Fibroblast of skin of left biceps (primary cell): ENCODE measurements at regions not wholly inside any gene's neighbourhood (a gene's known extent, or its start where the extent isn't known, plus 50 kb on each side); places are given as distances from the start of the nearest gene placed in this dataset.

Experiments
- DNase-seq, 2 experiments: peaks; one replicate each; pipeline ENCODE4 v3.0.0-alpha.2; 2013; ENCODE audit warnings: low read depth in 2 of 2

DNA sequence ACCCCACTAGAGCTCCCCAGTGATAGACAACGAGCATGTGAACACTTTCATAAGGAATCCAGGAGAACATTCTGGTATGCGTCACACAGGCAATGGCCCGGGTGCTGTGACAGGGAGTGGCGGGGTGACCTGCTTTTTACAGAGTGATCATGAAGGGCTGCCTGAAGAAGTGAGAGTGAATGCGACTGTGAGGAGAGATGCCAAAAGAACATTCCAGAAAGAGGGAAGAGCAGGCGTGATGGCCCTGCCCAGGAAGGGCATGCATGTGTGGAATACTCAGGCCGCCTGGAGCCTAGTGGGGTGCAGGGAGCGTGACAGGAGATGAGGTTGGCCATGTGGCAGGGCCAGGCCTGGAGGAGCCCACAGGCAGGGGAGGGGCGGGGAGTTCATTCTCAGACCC is 53.8 kb downstream of the FZD10 start:
- no peak for DNase-seq

DNA sequence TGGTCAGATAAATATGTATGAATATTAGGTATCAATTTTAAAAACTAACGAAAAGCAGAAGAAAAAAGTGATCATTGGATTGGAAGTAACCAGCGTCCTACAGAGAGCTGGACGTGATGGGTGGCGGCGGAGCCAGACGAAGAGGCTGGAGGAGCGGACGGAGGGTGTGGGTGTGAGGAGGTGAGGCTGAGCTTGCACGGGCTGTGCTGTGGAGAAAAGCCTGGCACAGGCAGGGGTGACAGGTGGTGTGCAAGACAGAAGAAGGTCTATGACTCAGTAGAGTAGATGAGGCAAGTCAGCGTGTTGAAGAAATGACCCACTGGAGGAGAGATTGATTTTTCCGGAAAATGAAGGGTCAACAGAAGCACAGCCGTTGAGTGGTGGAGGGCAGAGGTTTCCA is 56.4 kb downstream of the FZD10 start:
- DNase-seq: no peak

DNA sequence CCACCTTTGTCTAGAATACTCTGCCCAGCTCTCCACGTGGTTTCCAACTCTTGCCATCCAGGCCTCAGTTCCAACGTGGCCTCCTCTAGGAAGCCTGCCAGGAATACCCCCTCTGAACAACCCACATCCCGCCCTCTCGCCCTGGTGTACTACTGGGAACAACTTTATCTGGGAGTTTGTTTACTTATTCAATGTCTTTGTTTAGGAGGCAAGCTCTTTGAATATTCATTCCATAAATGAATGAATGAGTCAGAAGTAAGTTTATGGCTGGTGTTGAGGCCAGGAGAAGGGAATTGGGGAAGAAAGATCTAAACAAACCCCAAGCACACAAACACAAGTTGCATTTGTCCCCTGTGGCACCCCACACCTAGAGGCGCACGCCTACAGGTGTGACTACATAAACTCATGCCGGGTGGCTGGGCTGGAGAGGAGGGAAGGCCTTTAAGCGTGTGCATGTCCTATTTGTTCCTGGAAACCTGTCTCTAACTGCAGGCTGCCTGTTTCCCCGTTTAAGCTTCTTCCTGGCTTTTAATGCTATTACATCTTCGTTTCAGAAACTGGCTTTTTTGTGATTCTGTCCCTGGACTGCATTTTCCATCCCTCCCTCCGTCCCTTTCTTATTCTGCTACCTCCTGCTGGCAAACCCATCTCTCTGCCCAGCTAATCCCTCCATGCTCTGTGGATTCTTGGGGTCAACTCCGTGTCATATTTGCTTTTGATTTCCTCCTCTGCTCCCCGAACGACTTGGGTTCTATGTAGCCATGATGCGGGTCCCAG is 57.9 kb downstream of the FZD10 start:
- DNase-seq: no peak

DNA sequence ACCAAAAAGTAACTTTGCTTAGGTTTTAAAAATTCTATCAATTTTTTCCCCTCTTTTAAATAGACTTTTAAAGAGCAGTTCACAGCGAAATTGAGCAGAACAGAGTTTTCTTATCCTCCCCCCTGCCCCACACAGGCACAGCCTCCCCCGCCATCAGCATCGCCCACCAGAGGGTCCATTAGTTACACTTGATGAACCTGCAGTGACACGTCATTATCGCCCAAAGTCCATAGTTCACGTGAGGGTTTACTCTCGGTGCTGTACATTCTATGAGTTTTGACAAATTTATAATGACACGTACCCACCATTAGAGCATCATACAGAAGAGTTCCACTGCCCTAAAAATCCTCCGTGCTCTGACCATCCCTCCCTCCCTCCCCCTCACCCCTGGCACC is 58.4 kb downstream of the FZD10 start:
- DNase-seq: no peak

DNA sequence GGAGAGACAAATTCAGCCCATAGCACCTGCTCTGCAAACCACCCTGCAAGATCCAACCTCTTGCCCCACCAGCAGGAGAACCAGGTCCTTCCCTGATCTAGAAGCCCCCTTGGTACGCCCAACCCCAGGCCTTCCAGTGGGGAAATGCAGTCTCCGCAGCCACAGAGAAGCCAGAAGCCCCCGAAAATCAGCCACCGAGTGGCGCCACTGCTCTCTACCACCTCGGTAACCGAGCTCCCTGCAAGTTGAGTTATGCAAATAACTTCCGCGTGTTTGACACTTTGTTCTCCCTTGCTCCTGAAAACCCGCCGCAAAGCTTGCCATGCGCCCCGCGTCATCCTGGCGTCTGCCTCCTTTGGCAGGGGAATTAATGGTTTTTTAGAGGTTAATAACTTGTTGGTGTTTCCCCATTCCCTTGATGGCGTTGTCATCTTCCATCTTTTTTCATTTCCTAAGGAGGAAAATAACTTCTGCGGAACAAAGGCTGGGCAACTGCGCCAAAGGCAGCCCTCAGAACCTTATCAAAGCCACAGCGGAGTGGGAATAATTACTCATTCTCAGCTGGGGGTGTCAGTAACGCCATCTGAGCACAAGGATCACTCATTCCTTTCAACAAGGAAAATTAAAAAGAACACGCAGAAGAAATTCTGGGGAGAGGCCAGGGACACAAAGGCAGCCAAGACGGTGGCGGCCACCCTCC is 60.4 kb downstream of the FZD10 start:
- DNase-seq: no peak

DNA sequence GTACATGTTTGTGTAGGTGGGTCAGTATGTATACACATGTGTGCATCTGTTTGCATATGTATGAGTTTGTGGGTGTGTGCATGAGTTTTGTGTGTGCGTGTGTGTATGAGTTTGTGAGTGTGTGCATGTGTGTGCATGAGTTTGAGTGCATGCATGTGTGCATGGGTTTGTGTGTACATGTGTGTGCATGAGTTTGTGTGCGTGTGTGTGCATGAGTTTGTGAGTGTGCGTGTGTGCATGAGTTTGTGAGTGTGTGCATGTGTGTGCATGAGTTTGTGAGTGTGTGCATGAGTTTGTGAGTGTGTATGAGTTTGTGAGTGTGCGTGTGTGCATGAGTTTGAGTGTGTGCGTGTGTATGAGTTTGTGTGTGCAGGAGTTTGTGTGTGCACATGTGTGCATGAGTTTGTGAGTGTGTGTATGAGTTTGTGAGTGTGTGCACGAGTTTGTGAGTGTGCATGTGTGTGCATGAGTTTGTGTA is 61.5 kb downstream of the FZD10 start:
- DNase-seq: no peak

DNA sequence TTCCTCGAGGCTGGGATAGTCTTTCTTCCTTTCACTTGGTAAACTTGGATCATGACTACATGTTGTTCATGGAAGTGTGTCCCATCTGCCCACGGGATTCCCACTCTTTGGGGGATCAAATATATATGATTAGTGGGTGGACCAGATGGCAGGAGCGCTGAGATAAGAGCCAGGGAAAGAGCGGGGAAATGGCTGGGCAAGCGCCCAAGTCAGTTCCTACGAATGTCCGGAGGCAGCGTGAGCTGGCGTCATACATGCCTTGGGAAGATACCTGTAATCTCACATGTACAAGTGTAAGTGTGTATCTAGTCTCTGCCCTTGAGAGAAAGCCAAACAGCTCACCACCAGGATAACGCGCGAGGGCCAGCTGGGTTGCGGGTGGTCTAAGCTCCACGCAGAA is 62.3 kb downstream of the FZD10 start:
- no peak for DNase-seq

DNA sequence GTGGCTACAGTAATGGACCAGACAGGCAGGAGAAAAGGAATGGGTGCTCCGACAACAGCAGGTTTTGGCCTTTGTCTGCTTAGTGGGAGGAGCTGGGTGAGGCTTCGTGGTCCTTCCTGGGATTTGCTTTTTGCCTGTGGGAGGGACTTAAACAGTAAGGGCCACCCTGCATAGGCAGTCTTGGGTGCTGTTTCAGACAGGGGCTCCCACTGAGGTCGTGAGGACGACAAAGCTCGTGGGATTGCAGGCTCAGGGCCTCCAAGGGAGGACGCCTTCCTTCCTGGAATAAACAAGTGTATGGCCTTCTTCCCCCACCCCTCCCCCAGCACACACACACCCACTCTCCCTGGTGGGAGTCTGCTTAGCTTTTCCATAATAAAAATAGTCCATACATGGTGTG is 63.1 kb downstream of the FZD10 start:
- no peak for DNase-seq

DNA sequence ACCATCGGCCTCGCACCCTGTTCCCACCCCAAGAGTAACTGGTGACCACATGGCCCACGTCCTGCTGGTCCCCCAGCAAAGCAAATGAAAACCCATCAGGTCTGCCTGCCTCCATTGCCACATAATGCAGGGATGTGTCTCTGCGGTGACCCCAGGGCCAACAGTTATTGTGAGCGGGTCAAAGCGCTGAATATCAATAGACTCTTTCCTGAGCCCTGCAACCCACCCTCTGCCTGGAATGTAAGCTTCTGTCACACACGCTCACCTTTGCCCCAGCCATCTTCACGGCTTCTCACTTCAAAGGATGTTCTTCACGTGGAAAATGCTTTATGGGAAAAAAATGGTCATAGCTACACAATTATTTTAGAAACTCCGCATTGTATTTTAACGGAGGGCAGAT is 63.9 kb downstream of the FZD10 start:
- DNase-seq: no peak

DNA sequence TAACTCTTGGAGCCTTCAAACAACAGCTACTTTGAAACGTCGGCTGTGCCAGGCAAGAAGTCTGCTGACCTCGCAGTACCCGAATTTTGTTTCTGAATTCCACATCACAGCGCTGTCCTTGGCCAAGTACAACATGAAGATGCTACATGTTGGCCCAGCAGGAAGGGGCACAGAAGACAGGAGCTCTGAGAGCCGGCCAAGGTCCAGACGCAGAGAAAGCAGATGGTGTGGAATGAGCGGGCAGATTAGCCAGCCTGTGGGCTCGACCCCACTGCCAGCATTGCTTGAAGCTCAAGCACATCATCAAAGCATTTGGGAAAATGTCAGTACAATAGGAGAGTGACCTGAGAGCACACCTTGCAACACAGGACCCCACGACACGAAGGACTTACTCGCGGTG is 64.5 kb downstream of the FZD10 start:
- DNase-seq: no peak

DNA sequence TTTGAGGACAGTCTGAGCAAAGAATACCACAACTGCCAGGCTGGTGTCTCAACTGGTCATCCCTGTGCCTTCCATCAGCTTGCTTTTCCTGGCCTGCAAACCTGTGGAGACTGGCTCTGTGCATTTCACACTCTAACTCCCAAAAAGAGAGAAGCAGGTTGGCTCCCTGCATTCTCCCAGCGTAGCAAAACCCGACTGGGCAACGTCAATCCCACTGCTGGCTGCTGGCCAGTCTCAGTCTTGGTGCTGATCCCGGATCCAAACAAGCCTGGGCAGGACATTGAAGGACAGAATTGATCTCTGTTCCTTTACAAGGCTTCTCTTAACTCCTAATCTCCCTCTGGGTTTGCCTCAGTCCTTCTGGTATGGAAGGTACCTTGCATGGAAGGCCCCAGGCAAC is 65.4 kb downstream of the FZD10 start:
- DNase-seq: no peak

DNA sequence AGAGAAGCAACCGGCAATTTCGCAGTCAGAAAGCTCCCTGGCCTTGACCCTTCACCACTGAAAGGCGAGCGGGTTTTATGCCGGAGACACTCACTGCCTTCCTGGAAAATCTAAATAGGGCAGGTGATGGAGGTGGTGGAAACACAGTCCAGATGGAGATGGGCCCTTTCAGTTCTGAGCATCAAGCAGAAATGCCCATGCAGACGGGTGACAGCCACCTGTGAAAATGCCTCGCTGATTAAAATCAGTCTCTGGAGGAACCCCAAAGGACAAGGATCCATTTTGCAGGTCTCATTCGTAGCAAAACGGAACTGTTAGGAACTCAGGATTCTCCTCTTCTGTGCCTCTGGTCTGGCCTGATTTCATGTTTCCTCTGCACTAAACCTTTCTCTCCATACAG is 74.2 kb downstream of the FZD10 start:
- no peak for DNase-seq

DNA sequence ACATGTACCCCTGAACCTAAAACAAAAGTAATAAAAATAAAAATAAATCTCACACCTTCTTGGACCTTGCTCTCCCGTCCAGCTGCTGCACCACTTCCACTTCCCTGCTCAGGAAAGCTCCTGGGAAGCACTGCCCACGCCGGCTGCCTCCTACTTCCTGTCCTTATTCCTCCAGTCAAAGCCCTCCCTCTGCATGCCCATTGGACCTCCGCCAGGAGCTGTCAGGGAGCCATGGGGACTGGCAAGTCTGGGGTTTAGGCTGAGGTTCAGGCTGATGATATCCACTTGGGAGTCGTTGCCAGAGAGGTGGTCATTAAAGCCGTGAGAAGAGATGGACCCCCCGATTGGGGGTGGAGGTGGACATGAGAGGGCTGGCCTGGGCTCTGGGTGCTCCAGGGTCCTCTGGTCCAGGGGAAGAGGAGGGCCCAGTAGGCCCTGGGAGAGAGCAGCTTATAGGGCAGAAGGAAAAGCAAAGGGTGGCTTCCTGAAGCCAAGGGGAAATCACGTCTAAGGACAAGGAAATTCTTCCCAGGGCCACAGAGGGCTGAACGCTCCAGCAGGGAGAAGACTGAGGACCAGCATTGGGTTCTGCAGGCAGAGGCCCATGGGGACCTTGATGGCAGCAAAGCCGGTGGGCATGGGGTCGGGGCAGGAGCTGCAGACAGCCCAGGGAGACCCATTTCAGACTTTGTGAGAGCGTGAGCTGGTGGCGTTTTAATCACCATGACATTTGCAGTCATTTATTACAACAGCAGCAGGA is 78.7 kb downstream of the FZD10 start:
- no peak for DNase-seq

DNA sequence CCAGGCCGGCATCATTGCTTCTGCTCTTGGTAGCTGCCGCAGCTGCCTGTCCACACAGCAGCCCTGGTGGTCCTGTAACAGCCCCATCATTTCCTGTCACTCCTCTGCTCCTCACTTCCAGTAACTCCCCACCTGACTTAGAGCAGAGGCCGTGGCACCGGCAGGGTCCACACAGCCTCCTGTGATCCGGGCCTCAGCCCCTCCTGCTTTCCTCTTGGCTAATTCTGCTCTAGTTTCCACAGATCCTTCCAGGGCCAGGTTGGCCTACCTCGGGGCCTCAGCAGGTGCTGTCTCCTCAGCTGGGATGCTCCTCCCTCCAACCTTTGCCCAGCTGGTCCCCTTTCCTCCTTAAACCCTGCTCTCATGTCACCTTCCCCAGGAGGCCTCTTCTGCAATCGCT is 80.2 kb downstream of the FZD10 start:
- DNase-seq: no peak

DNA sequence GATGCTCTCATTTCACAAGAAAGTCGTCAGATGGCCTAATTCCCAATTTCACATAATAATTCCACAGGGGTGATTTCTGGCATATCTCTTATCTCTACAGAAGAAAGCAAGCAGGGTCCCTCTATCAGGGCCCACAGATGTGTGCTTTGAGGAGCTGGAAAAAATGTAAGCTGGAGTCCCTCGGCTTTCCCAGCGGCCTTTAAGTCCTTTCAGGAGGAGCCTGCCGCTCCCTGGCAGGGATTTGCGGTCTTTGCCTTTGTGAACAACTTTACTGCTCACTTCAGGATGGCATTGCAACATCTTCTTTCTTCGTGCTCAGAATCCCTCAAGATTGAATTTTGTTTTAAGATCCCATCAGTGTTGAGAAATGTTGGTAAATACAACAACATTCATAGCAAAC is 83.0 kb downstream of the FZD10 start:
- no peak for DNase-seq

DNA sequence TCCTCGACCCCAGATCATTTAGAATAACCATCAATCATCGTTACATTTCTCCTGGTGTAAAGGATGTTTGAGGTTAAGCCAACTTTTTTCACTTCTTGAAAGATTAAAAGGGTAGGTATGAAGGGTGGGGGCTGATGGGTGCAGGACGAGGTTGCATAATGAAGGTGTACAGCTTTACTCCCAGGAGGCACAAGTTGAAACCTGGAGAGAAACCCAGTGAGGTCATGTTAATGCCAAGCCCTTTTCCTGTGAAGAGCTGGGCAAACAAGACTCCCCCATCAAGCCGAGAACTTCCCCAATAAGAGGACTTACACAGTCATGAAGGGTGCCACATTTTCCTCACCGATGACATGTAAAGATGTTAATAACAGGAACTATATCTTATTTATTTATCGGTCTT is 84.3 kb downstream of the FZD10 start:
- no peak for DNase-seq

DNA sequence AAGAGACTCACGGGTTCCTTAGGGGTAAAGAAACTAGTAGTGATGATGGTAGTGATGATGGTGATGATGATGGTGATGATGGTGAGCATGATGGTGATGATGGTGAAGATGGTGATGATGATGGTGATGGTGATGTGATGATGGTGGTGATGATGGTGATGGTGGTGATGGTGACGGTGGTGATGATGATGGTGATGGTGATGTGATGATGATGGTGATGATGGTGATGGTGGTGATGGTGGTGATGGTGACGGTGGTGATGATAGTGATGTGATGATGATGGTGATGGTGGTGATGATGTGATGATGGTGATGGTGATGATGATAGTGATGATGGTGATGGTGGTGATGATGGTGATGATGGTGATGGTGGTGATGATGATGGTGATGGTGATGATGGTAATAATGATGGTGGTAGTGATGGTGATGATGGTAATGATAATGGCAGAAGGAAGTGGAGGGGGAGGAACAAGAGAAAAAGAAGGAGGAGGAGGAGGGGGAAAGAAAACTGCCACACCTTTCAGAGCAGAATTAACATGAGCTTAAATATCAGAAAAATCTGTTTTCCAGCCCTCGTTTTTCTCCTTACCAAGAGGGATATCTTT is 85.5 kb downstream of the FZD10 start:
- no peak for DNase-seq

DNA sequence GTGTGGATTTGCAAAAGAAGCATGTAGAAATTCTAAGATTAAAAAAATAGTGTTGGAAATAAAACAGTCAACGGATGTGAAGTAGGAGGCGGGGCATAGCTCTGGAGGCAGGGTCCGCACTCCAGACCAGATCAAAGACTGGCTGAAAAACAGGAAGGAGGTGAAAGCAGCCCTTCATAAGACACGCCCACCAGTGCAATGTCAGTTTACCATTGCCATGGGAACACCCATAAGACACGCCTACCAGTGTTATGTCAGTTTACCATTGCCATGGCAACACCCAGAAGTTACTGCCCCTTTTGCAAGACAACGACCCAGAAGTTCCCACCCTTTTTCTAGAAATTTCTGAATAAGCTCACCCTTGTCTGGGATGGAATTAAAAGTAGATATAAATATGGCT is 87.1 kb downstream of the FZD10 start:
- DNase-seq: no peak

DNA sequence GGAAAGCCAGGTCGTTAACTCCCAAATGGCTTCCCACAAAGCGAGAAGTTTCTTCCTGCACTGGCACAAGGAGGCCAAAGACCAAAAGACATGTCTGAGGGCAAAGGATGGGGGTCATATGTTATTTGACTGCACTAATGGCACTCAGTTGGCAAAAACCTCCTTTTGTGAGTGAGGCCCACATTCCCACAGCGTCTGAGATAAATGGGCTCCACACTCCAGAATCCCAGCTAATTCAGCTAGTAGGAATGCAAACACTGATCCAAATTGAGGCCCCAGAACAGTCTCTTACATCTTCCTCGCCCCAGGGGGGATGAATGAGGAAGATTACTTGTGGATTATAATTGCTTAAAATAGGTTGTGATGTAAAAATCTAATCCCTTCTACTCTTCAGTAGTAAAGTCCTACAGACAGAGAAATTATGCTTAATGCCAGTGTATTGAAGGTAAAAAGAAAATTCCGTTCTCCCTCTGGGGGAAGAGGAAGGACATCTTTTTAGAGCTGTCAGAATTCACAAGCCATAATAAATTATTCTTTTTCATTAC is 86.4 kb upstream of the PIWIL1 start:
- DNase-seq: no peak

DNA sequence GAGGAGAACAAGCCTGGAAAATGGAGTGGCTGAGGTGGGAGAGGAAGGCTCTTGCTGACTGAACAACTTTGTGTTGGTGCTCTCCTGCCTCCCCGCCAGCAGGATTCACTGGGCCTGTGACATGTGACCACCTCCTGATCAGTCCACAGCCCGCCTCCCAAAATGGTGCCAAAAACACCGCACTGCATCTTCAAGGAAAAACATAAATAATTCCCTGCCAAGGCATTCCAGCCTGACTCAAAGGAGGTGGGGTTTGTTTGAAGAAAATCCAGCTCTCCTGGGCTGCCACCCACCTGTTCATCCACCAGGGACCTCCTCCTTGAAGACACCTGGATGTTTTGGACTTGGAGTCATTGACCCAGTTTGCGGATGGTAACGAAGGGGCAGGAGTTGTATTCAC is 83.8 kb upstream of the PIWIL1 start:
- no peak for DNase-seq

DNA sequence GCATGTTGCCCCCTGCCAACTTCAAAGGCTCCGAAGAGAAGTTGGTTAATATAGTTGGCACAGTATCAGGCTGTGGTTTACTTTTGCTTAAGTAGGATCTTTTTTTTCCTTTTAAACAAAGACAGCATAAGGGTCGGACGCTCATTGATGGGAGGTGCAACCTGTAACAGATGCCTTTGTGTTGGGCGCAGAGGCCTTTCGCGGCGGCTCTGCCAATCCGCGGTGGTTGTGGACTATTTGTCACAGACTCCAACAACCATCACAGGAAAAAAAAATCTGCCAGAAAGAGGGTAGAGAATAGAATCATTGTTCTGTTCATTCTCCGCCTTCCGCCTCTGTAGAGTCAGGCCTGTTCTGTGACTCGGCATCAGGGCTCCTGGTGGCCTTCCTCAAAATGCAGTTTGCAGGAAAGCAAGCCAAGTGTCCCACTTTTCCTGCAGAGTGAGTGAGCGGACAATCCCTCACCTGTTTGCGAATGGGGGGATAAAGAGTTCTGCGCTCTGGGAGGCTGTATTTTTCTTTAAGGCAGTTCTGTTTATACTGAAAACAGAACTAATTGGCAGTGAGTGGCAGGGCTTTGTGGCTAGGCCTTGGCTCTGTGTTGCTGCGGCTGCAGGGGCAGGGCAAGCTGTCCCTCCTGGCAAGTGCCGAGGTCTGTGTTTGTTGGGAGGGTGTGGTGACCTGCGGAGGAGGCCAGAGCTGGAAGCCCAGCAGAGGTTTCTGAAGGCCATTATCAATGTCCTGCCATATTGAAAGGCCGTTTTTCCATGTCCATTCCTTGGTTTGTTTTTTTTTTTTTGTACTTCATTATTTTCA is 83.0 kb upstream of the PIWIL1 start:
- no peak for DNase-seq
